HG03432 (cell line): ENCODE measurements at regions not wholly inside any gene's neighbourhood (a gene's known extent, or its start where the extent isn't known, plus 50 kb on each side); places are given as distances from the start of the nearest gene placed in this dataset.
"Not testable (repeated sequence)": the region's sequence is repeated elsewhere in the genome, so short reads cannot be mapped to it uniquely, and the experiment has no call there.

Experiments used
- ATAC-seq: cut with Tn5 transposase; IDR thresholded peaks from one replicate; pipeline ENCODE4 v1.9.1; 2021; ENCODE audit warnings: mild to moderate bottlenecking, moderate library complexity; ENCODE audit not compliant: unreplicated experiment

DNA sequence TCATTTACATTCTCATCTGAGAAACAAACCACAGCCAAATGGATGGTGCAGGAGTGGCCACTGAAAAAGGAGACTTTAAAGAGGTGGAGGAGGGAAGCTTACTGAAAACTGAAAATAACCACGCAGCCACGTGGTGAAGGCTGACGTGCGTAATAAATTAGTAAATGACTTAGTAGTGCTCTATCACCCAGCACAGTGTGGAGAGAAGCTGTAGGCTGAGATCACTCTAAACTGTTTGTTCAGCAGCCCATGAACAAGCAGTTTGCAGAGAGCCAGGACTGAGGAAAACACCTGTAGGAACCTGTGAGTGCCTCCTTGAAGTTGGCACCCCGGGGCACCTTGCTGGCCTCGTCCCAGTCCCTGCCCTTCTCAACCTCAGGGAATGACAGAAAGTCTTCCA lies 193.0 kb downstream of the TXNL1 start:
- ATAC-seq: no peak

GRCh38 chr18:56444201-56444600 lies 194.2 kb downstream of the TXNL1 start:
- no peak for ATAC-seq

GRCh38 chr18:56443166-56443907 lies 195.1 kb downstream of the TXNL1 start:
- ATAC-seq: no peak

- ATAC-seq: not testable (repeated sequence)
Measured at GRCh38 chr18:56438480-56438879, 199.9 kb downstream of the TXNL1 start.

DNA sequence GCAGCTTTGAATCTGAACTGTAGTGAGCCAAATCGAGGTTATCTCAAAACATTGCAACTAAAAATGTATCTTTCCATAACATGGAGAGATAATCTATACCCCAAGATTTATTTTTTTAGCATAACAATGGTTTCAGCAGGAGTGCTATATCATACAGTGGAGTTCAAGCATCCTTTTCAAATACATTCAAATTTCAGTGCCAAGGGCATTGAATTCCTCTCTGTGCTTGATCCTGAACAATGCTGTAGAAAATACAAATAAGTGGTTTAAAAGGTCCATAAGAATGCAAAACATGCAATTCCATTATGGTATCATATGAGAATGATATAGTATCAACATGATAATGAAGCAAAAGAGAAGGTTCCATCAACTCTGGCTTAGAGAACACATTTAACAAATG lies 201.7 kb downstream of the TXNL1 start:
- ATAC-seq: no peak

GRCh38 chr18:56433919-56434318 lies 204.5 kb downstream of the TXNL1 start:
- ATAC-seq: no peak

DNA sequence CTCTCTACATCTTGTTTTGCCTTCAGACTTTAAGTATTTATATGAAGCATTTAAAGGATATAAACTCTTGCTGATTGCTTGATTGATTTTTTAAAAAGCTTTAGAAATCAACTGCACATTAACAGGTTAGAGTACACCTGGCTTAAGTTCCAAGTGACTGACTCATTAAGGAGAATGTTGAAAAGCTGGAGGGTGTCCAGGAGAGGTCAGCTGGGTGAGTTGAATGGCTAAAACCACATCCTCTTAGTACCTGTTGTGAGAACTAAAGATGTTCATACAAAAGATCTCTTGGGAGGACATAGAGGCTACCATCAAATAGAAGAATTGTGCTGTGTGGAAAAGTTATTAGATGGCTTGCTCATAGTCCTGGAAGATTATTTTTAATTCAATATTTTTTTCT lies 206.8 kb downstream of the TXNL1 start:
- ATAC-seq: no peak

DNA sequence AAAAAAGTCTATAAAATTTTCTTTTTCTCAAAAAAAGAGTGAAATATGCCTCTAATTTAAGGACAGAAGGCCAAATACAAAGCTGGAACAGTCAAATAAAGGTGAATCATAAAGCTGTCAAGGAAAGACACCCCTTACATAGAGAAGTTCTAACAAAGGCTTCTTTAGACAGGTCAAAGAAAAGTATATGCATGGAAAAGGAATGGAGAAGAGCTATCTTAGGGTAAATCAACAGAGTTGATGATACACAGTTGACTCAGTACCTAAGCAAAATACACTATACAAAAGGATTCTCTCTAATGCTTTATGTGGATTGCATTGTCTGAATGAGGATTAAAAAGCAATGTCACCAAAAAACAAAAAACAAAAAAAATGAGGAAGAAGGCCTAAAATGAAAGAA lies 214.8 kb downstream of the TXNL1 start:
- ATAC-seq: no peak

- ATAC-seq: no peak
Measured at GRCh38 chr18:56421647-56422046, 216.7 kb downstream of the TXNL1 start.

- not testable (repeated sequence) for ATAC-seq
Measured at GRCh38 chr18:56420868-56421267, 217.5 kb downstream of the TXNL1 start.

- ATAC-seq: no peak
Measured at GRCh38 chr18:56414357-56414756, 224.0 kb downstream of the TXNL1 start.

DNA sequence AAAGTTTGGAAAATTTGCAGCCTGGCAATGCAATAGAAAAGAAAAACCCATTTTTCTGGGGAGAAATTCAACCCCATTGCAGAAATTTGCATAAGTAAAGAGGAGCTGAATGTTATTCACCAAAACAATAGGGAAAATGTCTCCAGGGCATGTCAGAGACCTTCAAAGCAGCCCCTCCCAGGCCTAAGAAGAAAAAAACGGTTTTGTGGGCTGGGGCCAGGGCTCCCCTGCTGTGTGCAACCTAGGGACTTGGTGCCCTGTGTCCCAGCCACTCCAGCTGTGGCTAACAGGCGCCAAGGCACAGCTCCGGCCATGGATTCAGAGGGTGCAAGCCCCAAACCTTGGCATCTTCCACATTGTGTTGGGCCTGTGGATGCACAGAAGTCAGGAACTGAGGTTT lies 224.5 kb downstream of the TXNL1 start:
- no peak for ATAC-seq

GRCh38 chr18:56412951-56413350 lies 225.4 kb downstream of the TXNL1 start:
- ATAC-seq: no peak

- ATAC-seq: no peak
Measured at GRCh38 chr18:56409736-56410135, 228.7 kb downstream of the TXNL1 start.

GRCh38 chr18:56407646-56408180 lies 230.7 kb downstream of the TXNL1 start:
- ATAC-seq: no peak

- no peak for ATAC-seq
Measured at GRCh38 chr18:56402872-56403516, 235.4 kb downstream of the TXNL1 start.

DNA sequence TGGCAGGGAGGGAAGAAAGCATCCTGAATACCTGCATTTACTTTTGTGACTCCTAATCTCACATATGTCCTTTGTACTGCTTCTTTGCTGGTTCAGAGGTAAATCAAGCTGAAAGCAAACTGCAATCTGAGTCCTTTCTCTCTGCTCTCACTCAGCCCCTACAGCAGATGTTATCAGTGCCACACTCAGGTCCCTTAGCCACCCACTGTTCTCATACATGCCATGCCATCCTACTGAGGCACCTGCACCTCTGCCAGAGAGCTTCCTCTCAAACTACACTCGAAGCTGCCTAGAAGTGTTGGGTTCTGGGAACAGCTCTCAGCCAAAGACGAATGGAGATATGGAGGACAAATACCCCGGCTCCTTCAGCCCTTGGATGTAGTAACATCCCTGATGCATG lies 244.5 kb downstream of the TXNL1 start:
- no peak for ATAC-seq

GRCh38 chr18:56391931-56392590 lies 246.3 kb downstream of the TXNL1 start:
- no peak for ATAC-seq

DNA sequence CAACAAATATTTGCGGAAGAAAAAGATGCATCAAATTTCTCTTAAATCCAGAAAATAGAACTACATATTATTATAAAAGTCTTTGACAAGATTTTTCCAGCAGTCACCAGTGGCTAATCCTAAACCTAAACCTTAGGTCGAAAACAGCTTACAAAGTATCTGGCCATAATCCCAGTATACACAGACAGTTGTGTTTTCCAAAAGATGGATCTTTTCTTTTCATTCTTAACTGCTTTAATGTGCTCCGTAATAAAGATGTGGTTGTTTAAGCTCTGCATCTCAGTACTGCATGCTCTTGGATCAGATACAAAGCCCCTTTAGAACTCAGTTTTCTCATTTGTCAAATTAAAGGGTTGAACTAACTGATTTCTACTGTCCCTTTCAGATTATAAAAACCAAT lies 247.8 kb downstream of the TXNL1 start:
- no peak for ATAC-seq

DNA sequence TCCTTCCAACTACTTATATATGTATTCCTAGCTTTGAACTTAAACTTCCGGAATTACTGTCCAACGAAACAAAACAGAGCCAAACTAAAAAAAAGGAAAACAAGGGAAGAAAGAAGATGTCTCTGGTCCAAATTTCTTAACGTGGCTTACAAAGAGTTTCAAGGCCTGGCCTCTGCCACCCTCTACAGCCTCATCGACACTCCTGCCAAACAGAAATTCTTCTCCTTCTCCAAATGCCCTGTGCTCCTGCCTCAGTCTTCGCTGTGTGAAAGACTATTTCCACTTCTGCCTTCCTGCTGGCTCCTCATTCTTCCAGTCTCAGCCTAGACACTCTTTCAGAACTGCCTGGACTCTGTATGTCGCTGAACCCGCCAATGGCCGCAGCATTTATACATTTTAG lies 249.2 kb downstream of the TXNL1 start:
- ATAC-seq: no peak

GRCh38 chr18:56388571-56388970 lies 249.8 kb downstream of the TXNL1 start:
- no peak for ATAC-seq

DNA sequence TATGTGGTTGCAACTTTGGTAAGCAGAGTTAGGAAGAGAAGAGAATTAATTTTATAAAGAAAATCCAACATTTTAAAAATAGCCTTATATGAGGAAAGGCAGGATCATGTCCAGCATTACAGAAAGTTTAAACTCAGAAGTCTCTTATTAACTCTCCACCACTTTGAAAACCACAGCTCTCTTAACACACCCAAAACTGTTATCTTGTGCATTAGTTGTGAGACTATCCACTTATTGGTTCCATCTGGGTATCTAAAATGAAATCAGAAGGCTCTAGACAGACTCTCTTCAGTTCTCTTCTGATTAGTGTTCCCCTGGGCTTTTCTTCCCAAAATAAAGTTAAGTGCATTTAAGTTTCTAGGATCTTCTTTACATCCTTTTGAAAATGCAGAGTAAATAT lies 251.5 kb downstream of the TXNL1 start:
- ATAC-seq: no peak
